ENCODE measurements at regions not wholly inside any gene's neighbourhood (a gene's known extent, or its start where the extent isn't known, plus 50 kb on each side); places are given as distances from the start of the nearest gene placed in this dataset.
A peak's percentile ranks its signal among the peaks of the same experiment; 100 is the strongest.

GRCh38 chr11:116108161-116108560 is 603.9 kb upstream of the CADM1 start:
- Histone ChIP-seq H3K36me3 (ENCODE audit: control insufficient read depth, insufficient read depth, low read length) (no peaks in the 10 kb centered on the region), H3K27ac (ENCODE audit: low read depth, low read length) (no peak overlapping the region), H3K27me3 (ENCODE audit: control insufficient read depth, insufficient read depth, low read length, poor library complexity, severe bottlenecking) (peaks cover 9% of the 10 kb centered on the region), H3K9me3 (ENCODE audit: control insufficient read depth, low read length) (peaks cover 2% of the 10 kb centered on the region), H3K4me1 (ENCODE audit: control insufficient read depth, insufficient read depth, low read length) (no peaks in the 10 kb centered on the region), H3K4me3 (ENCODE audit: low read length) (no peak overlapping the region), H3K9ac (ENCODE audit: extremely low read depth, low read length, poor library complexity, severe bottlenecking) (no peak overlapping the region)
- Mint-ChIP-seq H3K9me3 (peaks cover 1% of the 10 kb centered on the region), H3K4me3 (no peak overlapping the region), H3K4me1 (peaks cover 17% of the 10 kb centered on the region), H3K27me3 (ENCODE audit: insufficient read depth) (peaks cover 62% of the 10 kb centered on the region), H3K27ac (no peak overlapping the region), H3K36me3 (ENCODE audit: low read depth) (no peaks in the 10 kb centered on the region)
- TF ChIP-seq CTCF (conservative IDR thresholded peaks at IDR 0.05): no peak
- DNase-seq: peak; percentile 45
- 75 to 88% methylated on average over 2 of the region's 2 CpGs for WGBS, 2 experiments (ENCODE audit: insufficient coverage in 1 of 2, insufficient read length in 1 of 2)

DNA sequence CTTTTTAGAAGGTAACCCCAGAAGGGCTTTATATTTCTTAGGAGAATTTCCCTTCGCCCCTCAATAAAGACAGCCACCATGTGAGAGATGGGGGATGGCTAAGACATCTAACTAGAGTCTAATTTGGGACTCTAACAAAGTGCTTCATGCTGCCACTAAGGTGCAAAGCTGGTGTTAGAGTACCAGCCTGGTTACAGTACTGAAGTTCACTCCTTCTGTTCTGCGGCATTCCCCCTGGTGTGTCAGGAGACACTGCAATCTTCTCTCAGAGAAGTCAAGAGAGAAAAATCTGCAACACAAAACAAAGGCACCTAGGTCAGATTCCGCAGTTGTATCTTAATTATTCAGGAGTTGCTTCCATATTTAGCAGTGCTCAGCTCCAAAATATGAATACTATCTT is 603.0 kb upstream of the CADM1 start:
- peak; percentile 63 for DNase-seq
- H3K27ac Mint-ChIP-seq: no peak overlapping the region
- 73 to 87% methylated on average over 3 of the region's 3 CpGs for WGBS, 2 experiments (ENCODE audit: insufficient coverage in 1 of 2, insufficient read length in 1 of 2)
- H3K4me3 ChIP-seq (ENCODE audit: low read length): no peak overlapping the region
- H3K36me3 Mint-ChIP-seq (ENCODE audit: low read depth): no peaks in the 10 kb centered on the region
- H3K27me3 ChIP-seq (ENCODE audit: control insufficient read depth, insufficient read depth, low read length, poor library complexity, severe bottlenecking): peaks cover 9% of the 10 kb centered on the region
- no peaks in the 10 kb centered on the region for H3K9me3 Mint-ChIP-seq
- no peak overlapping the region for H3K27ac ChIP-seq (ENCODE audit: low read depth, low read length)
- no peak overlapping the region for H3K4me3 Mint-ChIP-seq
- H3K4me1 Mint-ChIP-seq: peaks cover 22% of the 10 kb centered on the region
- H3K27me3 Mint-ChIP-seq (ENCODE audit: insufficient read depth): peaks cover 64% of the 10 kb centered on the region
- H3K9ac ChIP-seq (ENCODE audit: extremely low read depth, low read length, poor library complexity, severe bottlenecking): no peak overlapping the region
- H3K36me3 ChIP-seq (ENCODE audit: control insufficient read depth, insufficient read depth, low read length): no peaks in the 10 kb centered on the region
- H3K9me3 ChIP-seq (ENCODE audit: control insufficient read depth, low read length): no peaks in the 10 kb centered on the region
- no peak for TF ChIP-seq CTCF (conservative IDR thresholded peaks at IDR 0.05)
- H3K4me1 ChIP-seq (ENCODE audit: control insufficient read depth, insufficient read depth, low read length): no peaks in the 10 kb centered on the region

DNA sequence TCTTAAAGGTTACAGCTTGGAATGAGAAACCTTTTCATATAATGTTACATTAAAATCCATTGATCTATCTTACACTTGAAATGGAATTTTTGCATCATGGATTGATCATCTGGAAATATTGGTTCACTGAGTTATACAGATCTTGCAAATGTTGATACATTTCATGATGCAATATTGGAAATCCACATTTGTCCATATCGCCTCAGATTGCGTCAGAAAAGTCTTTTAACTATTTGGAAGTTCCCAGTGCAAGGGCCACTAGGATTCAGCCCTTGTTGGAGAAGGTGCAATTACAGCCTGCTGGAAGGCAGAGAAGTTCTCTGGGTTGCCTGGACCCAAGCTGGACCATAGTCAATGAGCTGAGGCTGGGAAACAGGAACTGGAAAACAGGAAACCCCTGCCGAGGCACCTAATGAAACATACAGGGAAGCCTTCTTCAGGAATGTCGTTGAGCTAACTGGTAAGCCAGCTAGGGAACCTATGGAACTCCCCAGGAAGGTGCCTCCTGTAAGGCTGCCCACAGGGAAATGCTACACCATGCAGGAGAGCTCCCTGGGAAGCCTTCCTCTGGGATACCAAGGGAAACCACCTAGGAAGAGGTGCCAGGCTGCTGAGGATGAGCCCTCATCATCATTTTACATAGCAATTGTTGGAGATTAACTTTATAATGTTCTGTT is 600.4 kb upstream of the CADM1 start:
- no peak for TF ChIP-seq CTCF (conservative IDR thresholded peaks at IDR 0.05)
- H3K9me3 Mint-ChIP-seq: no peaks in the 10 kb centered on the region
- no peaks in the 10 kb centered on the region for H3K4me1 ChIP-seq (ENCODE audit: control insufficient read depth, insufficient read depth, low read length)
- H3K27ac Mint-ChIP-seq: no peak overlapping the region
- H3K36me3 ChIP-seq (ENCODE audit: control insufficient read depth, insufficient read depth, low read length): no peaks in the 10 kb centered on the region
- H3K4me1 Mint-ChIP-seq: peaks cover 23% of the 10 kb centered on the region
- 84 to 87% methylated on average over 4 of the region's 4 CpGs for WGBS, 2 experiments (ENCODE audit: insufficient coverage in 1 of 2, insufficient read length in 1 of 2)
- H3K27me3 ChIP-seq (ENCODE audit: control insufficient read depth, insufficient read depth, low read length, poor library complexity, severe bottlenecking): peaks cover 9% of the 10 kb centered on the region
- no peak overlapping the region for H3K4me3 ChIP-seq (ENCODE audit: low read length)
- H3K4me3 Mint-ChIP-seq: no peak overlapping the region
- H3K27ac ChIP-seq (ENCODE audit: low read depth, low read length): no peak overlapping the region
- H3K36me3 Mint-ChIP-seq (ENCODE audit: low read depth): no peaks in the 10 kb centered on the region
- no peaks in the 10 kb centered on the region for H3K9me3 ChIP-seq (ENCODE audit: control insufficient read depth, low read length)
- peaks cover 58% of the 10 kb centered on the region for H3K27me3 Mint-ChIP-seq (ENCODE audit: insufficient read depth)
- H3K9ac ChIP-seq (ENCODE audit: extremely low read depth, low read length, poor library complexity, severe bottlenecking): no peak overlapping the region
- peak; percentile 42 for DNase-seq

Measured in endodermal cell (in vitro differentiated cells).